NCI-H1105 treated with DMSO at 0.1 percent for 48 hours (cell line): ENCODE measurements at regions not wholly inside any gene's neighbourhood (a gene's known extent, or its start where the extent isn't known, plus 50 kb on each side); places are given as distances from the start of the nearest gene placed in this dataset.

Experiments
- DNase-seq: peaks from one replicate; lab custom pipeline; 2025; lab: John Stamatoyannopoulos, UW

DNA sequence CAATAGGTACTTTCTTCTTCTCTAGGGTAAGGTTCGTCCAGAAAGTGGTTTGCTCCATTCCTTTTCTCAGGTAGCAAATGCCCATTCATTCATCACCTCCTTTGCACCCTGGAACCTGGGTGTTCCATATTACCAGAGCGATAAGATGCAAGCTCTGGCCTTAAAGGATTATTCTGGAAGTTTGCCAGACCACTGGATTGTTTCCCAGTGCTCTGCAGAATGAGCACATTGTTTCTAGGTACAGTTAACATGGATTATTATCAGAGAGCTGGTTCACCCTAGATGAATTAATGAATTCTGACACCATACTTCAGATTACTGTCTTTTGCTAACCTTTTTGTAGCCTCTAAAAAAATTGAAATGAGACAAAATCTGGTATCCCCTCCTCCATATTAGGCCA is 170.9 kb upstream of the BMP4 start:
- peak; percentile 16 for DNase-seq

GRCh38 chr14:54129850-54130640 is 173.4 kb upstream of the BMP4 start:
- no peak for DNase-seq

DNA sequence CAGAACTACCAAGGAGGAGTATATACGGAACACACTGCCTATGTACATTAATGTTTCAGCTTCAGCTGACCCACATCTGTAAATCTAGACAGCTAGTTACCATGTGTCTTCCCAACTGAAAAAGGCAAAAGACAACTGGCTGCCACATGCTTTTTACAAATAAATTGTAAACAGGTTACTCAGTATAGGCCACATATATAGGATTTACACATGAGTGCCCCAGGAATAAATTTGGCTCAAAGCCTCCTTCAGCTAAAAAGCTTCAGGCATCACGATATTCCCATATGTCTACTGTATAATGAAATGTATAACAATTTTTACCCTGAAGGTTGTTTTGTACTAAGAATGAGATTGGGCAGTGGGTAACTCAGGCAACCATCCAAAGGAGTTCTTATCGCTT is 175.9 kb upstream of the BMP4 start:
- no peak for DNase-seq

DNA sequence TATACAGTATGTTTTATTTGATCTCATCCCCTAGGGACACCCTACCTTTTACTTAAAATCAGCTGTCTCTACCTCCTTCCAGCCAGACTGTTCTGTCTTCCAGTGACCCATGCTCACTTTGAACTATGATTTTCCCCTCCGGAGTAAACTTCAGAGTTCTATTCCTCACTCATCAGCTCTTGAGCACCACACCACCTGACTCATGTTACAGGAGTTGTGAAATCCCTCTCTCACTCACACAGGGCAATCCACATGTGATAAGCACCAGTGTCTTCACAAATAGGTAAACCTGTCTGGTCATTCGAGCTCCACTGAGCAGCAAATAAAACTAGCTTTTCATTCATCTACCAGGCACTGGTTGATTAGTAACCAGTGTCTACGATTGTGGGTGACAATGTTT is 177.3 kb upstream of the BMP4 start:
- no peak for DNase-seq

DNA sequence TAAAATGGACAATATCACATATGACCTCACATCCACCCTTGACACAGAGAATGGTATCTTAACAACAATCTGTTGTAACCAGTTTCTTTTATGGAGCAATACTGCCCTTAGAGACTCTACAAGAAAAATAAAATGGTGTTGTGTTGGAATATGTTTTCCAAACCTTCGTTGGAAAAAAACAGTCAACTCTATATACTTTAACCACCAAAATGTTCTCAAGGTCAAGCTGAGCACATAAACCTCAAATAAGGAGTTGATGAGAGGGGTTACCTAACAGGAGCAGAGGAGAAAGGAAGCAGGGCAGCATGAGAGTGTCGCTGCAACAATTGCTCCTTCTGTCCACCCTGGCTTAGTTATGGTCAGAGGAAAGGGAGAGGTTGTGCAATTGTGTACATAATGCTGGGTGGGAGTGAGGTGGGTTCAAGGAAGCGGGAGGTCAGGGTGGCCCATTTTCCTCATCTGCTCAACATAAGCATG is 179.2 kb upstream of the BMP4 start:
- DNase-seq: no peak

GRCh38 chr14:54136894-54137613 is 180.4 kb upstream of the BMP4 start:
- no peak for DNase-seq

- DNase-seq: no peak
Measured at GRCh38 chr14:54137614-54137961, 181.0 kb upstream of the BMP4 start.

- no peak for DNase-seq
Measured at GRCh38 chr14:54138024-54138353, 181.4 kb upstream of the BMP4 start.

DNA sequence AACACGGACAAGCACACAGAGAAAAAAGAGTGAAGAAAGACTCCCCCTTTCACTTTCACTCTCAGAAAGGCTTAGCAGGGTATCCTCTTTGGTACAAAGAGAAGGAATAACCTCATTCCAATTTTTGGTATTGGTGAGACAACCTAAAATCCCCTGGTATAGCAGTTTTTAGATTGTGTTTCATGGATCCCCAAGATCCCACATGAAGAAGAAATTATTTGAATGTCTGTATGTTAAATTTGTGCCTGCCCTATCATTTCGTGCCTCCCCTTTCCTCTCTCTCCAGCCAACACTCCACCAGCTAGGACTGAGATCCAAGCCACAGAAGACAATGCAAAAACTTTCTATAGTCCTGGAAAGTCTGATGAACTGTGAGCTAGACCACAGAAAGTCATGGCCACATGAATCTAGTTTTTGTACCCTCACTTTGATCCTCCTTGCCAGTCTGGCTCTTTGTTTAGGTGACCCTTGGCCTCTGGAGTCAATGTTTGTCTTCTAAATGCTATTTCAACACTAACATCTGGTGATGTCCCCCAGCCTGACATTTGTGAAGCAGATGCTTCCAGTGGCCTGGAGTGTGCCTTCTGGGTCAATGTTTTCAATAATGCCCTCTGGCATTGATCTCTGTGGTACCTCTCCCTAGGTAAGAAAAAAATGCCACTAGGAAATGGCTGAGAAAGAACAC is 181.9 kb upstream of the BMP4 start:
- DNase-seq: no peak

DNA sequence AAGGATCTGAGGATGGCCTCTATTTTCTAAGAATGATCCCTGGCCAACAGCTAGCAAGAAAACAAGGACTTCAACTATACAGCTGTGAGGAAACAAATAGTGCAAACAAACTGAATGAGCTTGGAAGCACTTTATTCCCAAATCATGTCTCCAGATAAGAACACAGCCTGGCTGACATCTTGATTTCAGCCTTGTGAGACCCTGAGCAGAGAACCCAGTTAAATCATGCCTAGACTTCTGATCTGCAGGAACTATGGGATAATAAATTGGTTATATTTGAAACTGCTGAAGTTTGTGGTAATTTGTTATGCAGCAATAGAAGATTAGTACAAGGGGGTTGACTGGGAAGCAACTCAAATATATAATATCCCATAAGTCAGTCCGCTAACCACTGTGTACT is 183.9 kb upstream of the BMP4 start:
- DNase-seq: no peak

DNA sequence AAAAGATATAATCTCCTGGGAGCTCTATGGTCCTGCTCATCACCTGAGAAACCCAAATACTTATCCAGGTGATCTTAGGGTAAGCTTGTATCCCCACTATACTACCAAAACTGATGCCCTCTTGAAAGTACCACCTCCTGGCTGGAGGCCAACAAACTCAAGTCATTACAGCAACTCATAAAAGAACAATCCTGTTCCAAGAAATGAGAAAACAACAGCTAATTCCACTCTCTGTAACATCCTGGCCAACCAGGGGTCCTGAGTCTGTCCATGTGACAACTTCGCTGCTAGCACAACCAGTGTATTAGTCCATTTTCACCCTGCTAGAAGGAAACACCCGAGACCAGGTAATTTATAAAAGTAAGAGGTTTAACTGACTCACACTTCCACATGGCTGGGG is 190.0 kb upstream of the BMP4 start:
- no peak for DNase-seq

DNA sequence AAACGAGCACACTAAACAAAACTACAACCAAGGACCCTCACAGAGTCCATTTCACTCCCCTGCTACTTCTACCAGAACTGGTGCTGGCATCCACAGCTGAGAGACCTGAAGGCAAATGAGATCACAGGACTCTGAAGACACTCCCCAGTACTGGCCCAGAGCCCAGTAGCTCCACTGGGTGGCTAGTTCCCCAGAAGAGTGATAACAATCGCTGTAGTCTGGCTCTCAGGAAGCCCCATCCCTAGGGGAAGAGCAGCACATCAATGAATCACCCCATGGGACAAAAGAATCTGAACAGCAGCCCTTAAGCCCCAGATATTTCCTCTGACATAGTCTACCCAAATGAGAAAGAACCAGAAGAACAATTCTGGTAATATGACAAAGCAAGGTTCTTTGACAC is 190.7 kb upstream of the BMP4 start:
- no peak for DNase-seq

- DNase-seq: no peak
Measured at GRCh38 chr14:54147758-54148157, 191.1 kb upstream of the BMP4 start.

GRCh38 chr14:54148251-54148650 is 191.6 kb upstream of the BMP4 start:
- no peak for DNase-seq

- DNase-seq: no peak
Measured at GRCh38 chr14:54152351-54152750, 195.7 kb upstream of the BMP4 start.

- DNase-seq: no peak
Measured at GRCh38 chr14:54166049-54166950, 209.7 kb upstream of the BMP4 start.

- DNase-seq: no peak
Measured at GRCh38 chr14:54168489-54168888, 211.9 kb upstream of the BMP4 start.

GRCh38 chr14:54169254-54169924 is 212.8 kb upstream of the BMP4 start:
- DNase-seq: no peak

DNA sequence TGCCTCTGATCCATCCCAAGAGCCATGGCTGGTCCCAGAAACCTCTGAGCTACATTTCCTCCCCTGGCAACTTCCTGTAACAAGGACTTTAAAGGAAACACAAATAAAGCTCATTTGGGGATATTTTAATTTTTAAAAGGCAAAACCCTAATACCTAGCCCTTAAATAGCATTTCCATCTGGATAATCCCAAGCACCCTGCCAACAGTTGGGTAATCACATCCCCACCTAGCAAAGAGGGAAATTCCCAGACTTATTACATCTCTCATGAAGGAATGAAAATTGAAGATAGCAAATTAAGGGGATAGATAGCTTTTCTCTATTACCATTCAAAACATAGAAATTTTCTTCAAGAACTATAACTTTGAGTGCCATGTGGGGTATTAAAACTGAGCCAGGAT is 213.7 kb upstream of the BMP4 start:
- DNase-seq: no peak

DNA sequence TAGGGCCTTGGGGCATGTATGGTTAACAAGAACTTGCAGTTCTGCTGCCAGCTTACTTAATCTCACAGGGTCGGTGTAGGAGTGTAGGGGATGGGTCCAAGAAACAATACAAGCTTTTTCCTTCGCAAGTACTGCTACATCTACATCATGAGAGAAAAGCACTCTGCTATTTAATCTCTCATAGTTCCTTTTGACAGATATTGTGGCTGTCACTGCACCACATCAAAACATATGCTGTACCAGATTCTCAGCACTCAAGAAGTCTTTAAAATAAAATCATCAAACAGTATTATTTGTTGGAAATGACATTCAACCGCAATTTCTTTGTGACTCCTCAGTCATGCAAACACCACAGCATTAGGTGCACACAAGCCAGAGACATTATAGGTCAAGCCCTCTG is 215.5 kb upstream of the BMP4 start:
- DNase-seq: no peak

DNA sequence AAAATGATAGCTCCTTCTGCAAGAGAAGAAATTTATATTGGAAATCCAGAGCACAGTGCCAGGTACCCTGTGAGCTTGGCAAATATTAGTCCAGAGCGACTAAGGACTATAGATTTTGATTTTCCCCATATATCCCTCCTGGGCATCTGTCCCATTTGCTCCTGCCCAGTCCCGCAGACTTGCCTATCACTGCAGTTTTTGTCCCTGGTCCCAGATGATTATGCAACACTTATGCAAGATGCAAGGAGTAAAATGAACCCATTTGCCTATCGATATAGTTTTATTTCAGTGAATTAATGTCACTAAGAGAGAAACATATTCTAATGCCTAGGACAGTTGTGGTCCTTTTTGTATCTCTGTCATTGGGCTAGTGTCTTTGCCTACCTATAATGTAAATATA is 215.9 kb upstream of the BMP4 start:
- no peak for DNase-seq

DNA sequence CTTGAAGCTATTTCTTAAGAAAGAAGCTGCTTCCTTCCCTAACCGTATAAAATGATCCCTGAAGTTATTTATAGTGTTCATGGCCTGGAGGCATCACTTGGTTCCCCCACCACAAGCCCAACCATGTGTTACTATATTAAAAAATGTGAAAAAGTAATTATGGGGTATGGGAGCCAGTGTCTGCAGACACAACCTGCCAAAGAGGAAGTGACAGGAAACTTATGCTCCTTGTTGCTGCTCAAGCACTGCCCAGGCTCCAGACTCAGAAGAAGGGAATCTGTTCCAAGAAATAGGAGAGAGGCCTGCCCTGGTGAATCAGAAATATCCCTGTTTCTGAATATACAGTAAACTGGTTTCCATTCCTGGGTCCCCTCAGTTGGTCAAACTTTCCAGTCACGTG is 217.2 kb upstream of the BMP4 start:
- no peak for DNase-seq
